GM12878 (cell line): ENCODE measurements at regions not wholly inside any gene's neighbourhood (a gene's known extent, or its start where the extent isn't known, plus 50 kb on each side); places are given as distances from the start of the nearest gene placed in this dataset.

Experiments used
- ATAC-seq: fragments of 200-7000 bp; cut with Tn5 transposase; 3 replicates; pipeline ENCODE4 v1.9.1; 2020; ENCODE audit warnings: mild to moderate bottlenecking, moderate library complexity
- BruUV-seq: library from RNA; stranded (reverse); fragments of 400-500 nt; replicated peaks from 2 replicates; lab custom pipeline; 2021; lab: Mats Ljungman, UMichigan
- CTCF ChIA-PET: fragments of 300-600 bp; sonication (Branson Sonifier 250); formaldehyde crosslinking; extraction: SDS; loops from one replicate; lab custom pipeline; 2021; ENCODE audit warnings: inconsistent platforms; lab: Yijun Ruan, JAX
- POLR2A ChIA-PET: fragments of 350-600 bp; formaldehyde crosslinking; extraction: SDS; loops from one replicate; lab custom pipeline; 2021; ENCODE audit warnings: inconsistent platforms; lab: Charles Lee
- RAD21 ChIA-PET: fragments of 300-600 bp; sonication (Branson Sonifier 250); formaldehyde crosslinking; loops from one replicate; lab custom pipeline; 2023; ENCODE audit warnings: antibody characterized with exemption; ENCODE audit not compliant: unreplicated experiment; lab: Charles Lee
- SMC1A ChIA-PET: fragments of 300-600 bp; sonication (Branson Sonifier 250); formaldehyde crosslinking; loops from one replicate; lab custom pipeline; 2023; ENCODE audit not compliant: unreplicated experiment, uncharacterized antibody; lab: Charles Lee
- DNase-seq: peaks from one replicate; pipeline ENCODE4 v3.0.0-alpha.2; 2011; ENCODE audit warnings: low read depth, low spot score
- FAIRE-seq: peaks from 3 replicates; lab custom pipeline; 2011; peaks lifted over from hg19 to GRCh38; lab: Jason Lieb, UNC
- H2AFZ ChIP-seq: 2 replicates; pipeline ENCODE4 v1.6.0; 2011; ENCODE audit warnings: low read depth, low read length, control low read depth; ENCODE audit not compliant: control insufficient read depth
- H3K27ac ChIP-seq: 2 replicates; pipeline ENCODE4 v1.5.1; 2011; ENCODE audit warnings: control low read depth; ENCODE audit not compliant: control insufficient read depth, insufficient read depth
- H3K27me3 ChIP-seq, 2 experiments: replicated peaks in 1 of 2; 2 replicates each; pipeline versions ENCODE4 v1.6.0 to v1.6.1; 2011; ENCODE audit warnings: low read length in 1 of 2; ENCODE audit not compliant: control insufficient read depth in 2 of 2, insufficient read depth in 2 of 2
- H3K36me3 ChIP-seq, 2 experiments: 2 replicates each; pipeline ENCODE4 v1.5.1; 2011; ENCODE audit warnings: low read length in 1 of 2; ENCODE audit not compliant: control insufficient read depth in 2 of 2, insufficient read depth in 2 of 2
- H3K4me1 ChIP-seq: 2 replicates; pipeline ENCODE4 v1.6.1; 2011; ENCODE audit warnings: mild to moderate bottlenecking, low read length, moderate library complexity, mixed read lengths; ENCODE audit not compliant: control insufficient read depth, insufficient read depth
- H3K4me2 ChIP-seq: 2 replicates; pipeline ENCODE4 v1.6.0; 2011; ENCODE audit warnings: control low read depth; ENCODE audit not compliant: control insufficient read depth, insufficient read depth
- H3K4me3 ChIP-seq: fragments of 200-600 bp; sonication (generic); 2 replicates; pipeline ENCODE4 v1.5.1; 2016
- H3K79me2 ChIP-seq: 2 replicates; pipeline ENCODE4 v1.6.0; 2011; ENCODE audit warnings: low read length; ENCODE audit not compliant: control insufficient read depth, insufficient read depth
- H3K9ac ChIP-seq: 2 replicates; pipeline ENCODE4 v1.8.0; 2011; ENCODE audit warnings: low read length, control low read depth, mixed read lengths; ENCODE audit not compliant: control insufficient read depth, insufficient read depth
- H3K9me3 ChIP-seq: replicated peaks from 3 replicates; pipeline ENCODE4 v1.5.1; 2011; ENCODE audit warnings: mild to moderate bottlenecking, low read length; ENCODE audit not compliant: control insufficient read depth, insufficient read depth
- H4K20me1 ChIP-seq: 2 replicates; pipeline ENCODE4 v1.6.0; 2011; ENCODE audit not compliant: control insufficient read depth, insufficient read depth
- BACH1 ChIP-seq: fragments of 450-650 bp; IDR thresholded peaks from 2 replicates; pipeline ENCODE4 v1.6.1; 2017; ENCODE audit warnings: mild to moderate bottlenecking, borderline replicate concordance
- ELK1 ChIP-seq: IDR thresholded peaks from 2 replicates; pipeline ENCODE4 v1.6.1; 2012; ENCODE audit warnings: low read depth, low read length, improper control_type of control experiment
- MXI1 ChIP-seq: fragments of 150-350 bp; IDR thresholded peaks from 2 replicates; pipeline ENCODE4 v1.6.1; 2011; ENCODE audit warnings: low read depth, mild to moderate bottlenecking, inconsistent platforms, low read length, improper control_type of control experiment
- NFYB ChIP-seq: IDR thresholded peaks from 2 replicates; pipeline ENCODE4 v1.6.1; 2011; ENCODE audit warnings: low read depth, mild to moderate bottlenecking, low read length, improper control_type of control experiment, moderate library complexity; ENCODE audit not compliant: insufficient read depth
- PAX5 ChIP-seq: IDR thresholded peaks from 2 replicates; pipeline ENCODE4 v1.6.1; 2011; ENCODE audit warnings: low read depth, low read length, borderline replicate concordance
- RUNX3 ChIP-seq: IDR thresholded peaks from 2 replicates; pipeline ENCODE4 v1.6.1; 2012; ENCODE audit warnings: low read length, inconsistent platforms
- WGBS: methylation state at CpG from one replicate; pipeline ENCODE4 v1.1.6; 2016; ENCODE audit warnings: low lambda C conversion rate; ENCODE audit not compliant: insufficient replicate concordance, insufficient coverage; ENCODE audit errors: missing lambda C conversion rate; 5-methylcytosine and 5-hydroxymethylcytosine counted together
- in situ Hi-C: fragments of 300-500 bp; cut with MboI; formaldehyde crosslinking; loops from 9 replicates; pipeline ENCODE4 v1.14.3; 2018; ENCODE audit warnings: mixed read lengths
- intact Hi-C: fragments of 100-400 bp; cut with micrococcal nuclease; formaldehyde crosslinking; loops from one replicate; pipeline ENCODE4 v1.14.2; 2022; ENCODE audit not compliant: unreplicated experiment

GRCh38 chr4:166460769-166461550 lies 587.9 kb downstream of the TLL1 start (continued):
- TF ChIP-seq BACH1 (no peak), ELK1 (no peak)
- TF ChIP-seq, all 136 proteins: peak for 0

GRCh38 chr4:166481055-166481454 lies 608.0 kb downstream of the TLL1 start:
- ChIA-PET RAD21 (no interaction called here), POLR2A (no interaction called here)
- in situ Hi-C loops: no loop called here

More at GRCh38 chr4:166481055-166481454, 608.0 kb downstream of the TLL1 start:
- Histone ChIP-seq H4K20me1 (no peaks in the 10 kb centered on the region), H3K4me3 (no peak overlapping the region), H3K79me2 (no peaks in the 10 kb centered on the region), H3K9me3 (no peaks in the 10 kb centered on the region), H3K27me3 (no peaks in the 10 kb centered on the region), H2AFZ (no peak overlapping the region), H3K27ac (no peak overlapping the region), H3K36me3 (no peaks in the 10 kb centered on the region), H3K4me2 (no peak overlapping the region), H3K4me1 (no peaks in the 10 kb centered on the region), H3K9ac (no peak overlapping the region)
- ATAC-seq (peak; percentile 70), FAIRE-seq (peak; percentile 35), DNase-seq (no peak)
- intact Hi-C loops: loop anchor here (1.0 to 10.0 kb wide), 3 partner anchors 181 to 358 kb away; no protein-coding TSS in a partner anchor
- no TSS peak for BruUV-seq
- SMC1A ChIA-PET: interaction anchor here (0.8 kb wide), 1 partner anchor 180 kb away, joined by 3 read pairs; no protein-coding TSS in a partner anchor
- no peak for TF ChIP-seq PAX5
- peak; percentile 58; the same call in 1 of the 2 replicates for TF ChIP-seq NFYB
- no peak for TF ChIP-seq MXI1
- 0 out of 2 replicates have a peak, but pooled peaks have one; percentile 7 for TF ChIP-seq RUNX3
- WGBS: 35% methylated on average over 2 of the region's 2 CpGs
- CTCF ChIA-PET: interaction anchor here (1.8 kb wide), 1 partner anchor 113 kb away, joined by 6 read pairs; no protein-coding TSS in a partner anchor
